ENCODE measurements at regions not wholly inside any gene's neighbourhood (a gene's known extent, or its start where the extent isn't known, plus 50 kb on each side); places are given as distances from the start of the nearest gene placed in this dataset.

- no peak for DNase-seq (ENCODE audit: low spot score)
- in situ Hi-C loops (cut with HindIII; ENCODE audit: low sequenced_read_pairs): no loop called here
These were observed 70.2 kb downstream of the RND3 start for GRCh38 chr2:150417278-150417677.

GRCh38 chr2:150415022-150415421, 72.4 kb downstream of the RND3 start:
- in situ Hi-C loops (cut with HindIII; ENCODE audit: low sequenced_read_pairs): no loop called here
- DNase-seq (ENCODE audit: low spot score): no peak

GRCh38 chr2:150413910-150414309, 73.6 kb downstream of the RND3 start:
- DNase-seq (ENCODE audit: low spot score): no peak
- in situ Hi-C loops (cut with HindIII; ENCODE audit: low sequenced_read_pairs): no loop called here

- in situ Hi-C loops (cut with HindIII; ENCODE audit: low sequenced_read_pairs): no loop called here
- no peak for DNase-seq (ENCODE audit: low spot score)
These were observed 74.1 kb downstream of the RND3 start for GRCh38 chr2:150413366-150413765.

- in situ Hi-C loops (cut with HindIII; ENCODE audit: low sequenced_read_pairs): no loop called here
- DNase-seq (ENCODE audit: low spot score): peak; percentile 25
These were observed 76.7 kb downstream of the RND3 start for GRCh38 chr2:150410809-150411208.

GRCh38 chr2:150409196-150409595, 78.3 kb downstream of the RND3 start:
- in situ Hi-C loops (cut with HindIII; ENCODE audit: low sequenced_read_pairs): no loop called here
- no peak for DNase-seq (ENCODE audit: low spot score)

GRCh38 chr2:150404147-150404546, 83.3 kb downstream of the RND3 start:
- DNase-seq (ENCODE audit: low spot score): no peak
- in situ Hi-C loops (cut with HindIII; ENCODE audit: low sequenced_read_pairs): no loop called here

- no peak for DNase-seq (ENCODE audit: low spot score)
- in situ Hi-C loops (cut with HindIII; ENCODE audit: low sequenced_read_pairs): no loop called here
These were observed 84.0 kb downstream of the RND3 start for GRCh38 chr2:150403457-150403856.

GRCh38 chr2:150402953-150403352, 84.5 kb downstream of the RND3 start:
- no peak for DNase-seq (ENCODE audit: low spot score)
- in situ Hi-C loops (cut with HindIII; ENCODE audit: low sequenced_read_pairs): no loop called here

GRCh38 chr2:150400849-150401248, 86.6 kb downstream of the RND3 start:
- no peak for DNase-seq (ENCODE audit: low spot score)
- in situ Hi-C loops (cut with HindIII; ENCODE audit: low sequenced_read_pairs): no loop called here

- no peak for DNase-seq (ENCODE audit: low spot score)
- in situ Hi-C loops (cut with HindIII; ENCODE audit: low sequenced_read_pairs): no loop called here
These were observed 94.9 kb downstream of the RND3 start for GRCh38 chr2:150392614-150393013.

- no peak for DNase-seq (ENCODE audit: low spot score)
- in situ Hi-C loops (cut with HindIII; ENCODE audit: low sequenced_read_pairs): no loop called here
These were observed 95.7 kb downstream of the RND3 start for GRCh38 chr2:150391779-150392178.

- no peak for DNase-seq (ENCODE audit: low spot score)
- in situ Hi-C loops (cut with HindIII; ENCODE audit: low sequenced_read_pairs): no loop called here
These were observed 98.0 kb downstream of the RND3 start for GRCh38 chr2:150389447-150389846.

GRCh38 chr2:150388289-150388625, 99.2 kb downstream of the RND3 start:
- DNase-seq (ENCODE audit: low spot score): no peak
- in situ Hi-C loops (cut with HindIII; ENCODE audit: low sequenced_read_pairs): no loop called here

GRCh38 chr2:150387586-150388288, 99.7 kb downstream of the RND3 start:
- in situ Hi-C loops (cut with HindIII; ENCODE audit: low sequenced_read_pairs): no loop called here
- no peak for DNase-seq (ENCODE audit: low spot score)

GRCh38 chr2:150385211-150385610, 102.3 kb downstream of the RND3 start:
- in situ Hi-C loops (cut with HindIII; ENCODE audit: low sequenced_read_pairs): no loop called here
- DNase-seq (ENCODE audit: low spot score): no peak

GRCh38 chr2:150383587-150383986, 103.9 kb downstream of the RND3 start:
- in situ Hi-C loops (cut with HindIII; ENCODE audit: low sequenced_read_pairs): no loop called here
- no peak for DNase-seq (ENCODE audit: low spot score)

GRCh38 chr2:150379166-150379565, 108.3 kb downstream of the RND3 start:
- in situ Hi-C loops (cut with HindIII; ENCODE audit: low sequenced_read_pairs): no loop called here
- no peak for DNase-seq (ENCODE audit: low spot score)

GRCh38 chr2:150378686-150379085, 108.8 kb downstream of the RND3 start:
- in situ Hi-C loops (cut with HindIII; ENCODE audit: low sequenced_read_pairs): no loop called here
- no peak for DNase-seq (ENCODE audit: low spot score)

- no peak for DNase-seq (ENCODE audit: low spot score)
- in situ Hi-C loops (cut with HindIII; ENCODE audit: low sequenced_read_pairs): no loop called here
These were observed 110.7 kb downstream of the RND3 start for GRCh38 chr2:150376553-150377335.

- no peak for DNase-seq (ENCODE audit: low spot score)
- in situ Hi-C loops (cut with HindIII; ENCODE audit: low sequenced_read_pairs): no loop called here
These were observed 112.1 kb downstream of the RND3 start for GRCh38 chr2:150375333-150375732.
